H54 (cell line): ENCODE measurements at regions not wholly inside any gene's neighbourhood (a gene's known extent, or its start where the extent isn't known, plus 50 kb on each side); places are given as distances from the start of the nearest gene placed in this dataset.

Experiments
- DNase-seq: peaks from one replicate; pipeline ENCODE4 v3.0.0; 2011; ENCODE audit warnings: low spot score, mixed read lengths; ENCODE audit not compliant: insufficient read length
- FAIRE-seq: peaks from 3 replicates; lab custom pipeline; 2011; peaks lifted over from hg19 to GRCh38; lab: Jason Lieb, UNC
- POLR2A ChIP-seq: IDR thresholded peaks from 2 replicates; pipeline ENCODE4 v1.6.1; 2011; ENCODE audit warnings: low read depth, mild to moderate bottlenecking, low read length

- no peak for TF ChIP-seq POLR2A
- no peak for FAIRE-seq
- no peak for DNase-seq
Observed at GRCh38 chr18:66795051-66795450, 191.2 kb upstream of the CDH19 start.

DNA sequence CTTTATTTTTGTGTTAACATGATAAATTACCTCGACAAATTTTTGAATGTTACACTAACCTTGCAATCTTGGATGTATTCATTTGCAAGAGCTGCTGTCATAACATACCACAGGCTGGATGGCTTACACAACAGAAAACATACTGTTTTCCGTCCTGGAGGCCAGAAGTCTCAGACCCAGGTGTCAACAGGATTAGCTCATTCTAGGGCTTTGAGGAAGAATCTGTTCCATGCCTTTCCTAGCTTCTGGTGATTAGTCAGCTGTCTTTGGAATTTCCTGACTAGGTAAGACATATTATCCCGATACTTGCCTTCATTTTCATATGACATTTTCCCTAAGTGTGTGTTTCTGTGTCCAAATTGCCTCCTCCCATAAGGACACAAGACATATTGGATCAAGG is 188.6 kb upstream of the CDH19 start:
- no peak for DNase-seq
- FAIRE-seq: no peak
- TF ChIP-seq POLR2A: no peak

- no peak for TF ChIP-seq POLR2A
- DNase-seq: no peak
- FAIRE-seq: no peak
Observed at GRCh38 chr18:66780609-66781008, 176.7 kb upstream of the CDH19 start.

- DNase-seq (no peak), FAIRE-seq (no peak)
- TF ChIP-seq POLR2A: no peak
Observed at GRCh38 chr18:66778048-66778447, 174.2 kb upstream of the CDH19 start.

DNA sequence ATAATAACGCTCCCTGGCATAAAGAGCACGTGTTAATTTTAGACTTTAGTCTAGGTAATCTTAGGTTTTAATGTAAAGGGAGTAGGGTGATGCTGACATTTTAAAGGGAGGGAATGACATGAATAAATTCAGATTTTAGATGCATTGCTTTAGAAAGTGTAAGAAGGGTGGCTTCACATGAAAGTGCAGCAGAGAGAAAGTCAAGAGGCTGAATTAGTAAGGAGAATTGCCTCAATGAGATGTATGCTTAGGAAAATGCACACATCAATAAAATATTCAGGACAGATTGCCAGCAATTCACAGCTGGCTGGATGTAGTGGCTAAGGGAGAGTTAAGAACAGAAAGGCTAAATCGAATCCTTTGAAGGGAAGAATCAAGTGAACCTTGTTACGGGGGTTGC is 165.5 kb upstream of the CDH19 start:
- FAIRE-seq: no peak

GRCh38 chr18:66764230-66764629 is 160.3 kb upstream of the CDH19 start:
- no peak for TF ChIP-seq POLR2A
- DNase-seq: no peak
- FAIRE-seq: no peak

More for the DNA sequence above, 165.5 kb upstream of the CDH19 start:
- no peak for TF ChIP-seq POLR2A
- no peak for DNase-seq

DNA sequence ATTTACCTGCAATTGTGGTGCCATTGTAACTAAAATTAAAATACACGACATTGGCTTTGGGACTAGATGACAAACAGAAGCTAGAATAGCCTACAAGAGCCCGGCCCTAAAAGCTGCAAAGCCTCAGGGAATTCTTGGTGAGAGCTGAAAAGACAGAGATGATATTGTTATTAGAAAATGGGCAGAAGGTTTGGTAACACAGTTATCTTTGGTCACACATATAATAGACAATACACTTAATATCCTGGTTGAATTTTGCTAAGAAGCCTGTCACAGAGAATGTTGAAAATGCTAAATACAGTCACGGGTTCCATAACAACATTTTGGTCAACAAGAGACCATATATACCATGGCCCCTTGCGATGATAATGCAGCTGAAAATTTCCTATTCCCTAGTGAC is 157.3 kb upstream of the CDH19 start:
- no peak for TF ChIP-seq POLR2A
- no peak for DNase-seq
- no peak for FAIRE-seq

DNA sequence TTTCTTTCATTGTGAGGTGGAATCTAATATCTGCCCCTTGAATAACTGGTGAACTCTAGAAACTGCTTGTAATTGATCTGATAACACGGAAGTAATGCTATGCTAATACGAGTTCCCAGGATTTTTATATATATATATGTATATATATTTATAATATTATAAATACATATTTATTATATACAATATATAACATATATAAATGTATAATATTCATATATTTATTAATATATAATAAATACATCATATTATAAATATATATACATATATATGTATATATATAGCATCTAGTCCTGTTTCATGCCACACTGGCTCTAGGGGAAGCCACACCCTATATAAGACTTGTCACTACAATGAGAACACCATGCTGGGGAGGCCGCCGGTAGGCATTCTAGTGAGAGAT is 156.7 kb upstream of the CDH19 start:
- DNase-seq: no peak
- no peak for FAIRE-seq
- TF ChIP-seq POLR2A: no peak

DNA sequence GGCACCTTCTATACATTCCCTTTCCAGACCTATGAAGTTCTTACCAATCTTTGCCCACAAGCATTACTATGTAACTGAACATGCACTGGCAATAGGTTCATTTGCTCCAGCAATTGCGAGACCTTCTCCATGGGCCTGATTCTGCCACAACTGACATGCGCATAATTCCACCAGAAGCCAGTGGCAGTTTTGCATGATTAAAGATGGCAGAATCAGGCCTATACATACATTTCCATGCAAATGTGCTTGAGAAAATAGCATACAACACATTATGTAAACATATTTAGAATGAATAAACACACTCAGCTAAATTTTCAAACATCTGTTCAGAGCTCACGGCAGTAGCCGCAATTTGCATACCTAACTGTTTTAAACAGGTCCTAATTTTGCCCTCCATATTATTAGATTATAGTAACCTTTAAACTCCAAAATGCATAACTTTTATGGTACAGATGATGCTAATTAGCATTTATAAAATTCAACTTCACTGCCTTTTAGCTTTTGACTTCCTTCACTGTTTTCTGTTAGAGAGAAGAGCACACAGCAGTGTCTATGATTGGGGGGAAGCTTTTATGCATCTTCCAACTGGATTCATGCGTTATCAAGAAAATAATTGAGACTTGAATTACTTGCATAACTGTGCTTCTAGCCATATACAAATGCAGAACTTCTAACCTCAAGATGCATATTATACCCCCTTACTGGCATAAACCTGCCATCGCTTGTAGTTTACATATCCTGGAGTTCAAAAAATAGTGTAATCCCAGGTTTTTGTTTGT is 155.3 kb upstream of the CDH19 start:
- FAIRE-seq (no peak), DNase-seq (no peak)
- no peak for TF ChIP-seq POLR2A

DNA sequence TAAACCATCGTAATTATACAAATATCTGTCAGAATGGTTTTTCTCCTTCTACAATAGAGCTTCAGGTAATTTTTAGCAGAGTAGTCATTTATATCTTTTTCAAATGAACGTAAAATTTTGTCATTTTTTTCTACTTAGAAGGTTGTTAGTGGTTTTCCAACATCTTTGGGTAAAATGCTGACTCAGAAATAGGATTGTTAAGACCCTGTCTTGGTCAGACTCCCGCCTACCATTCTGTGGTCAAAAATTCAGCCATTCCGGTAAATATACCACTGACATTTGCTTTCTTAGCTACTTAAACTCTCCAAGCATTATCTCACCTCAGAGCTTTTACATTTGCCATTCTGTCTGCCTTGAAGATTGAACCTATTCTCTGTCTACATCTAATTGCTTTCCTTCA is 154.1 kb upstream of the CDH19 start:
- no peak for TF ChIP-seq POLR2A
- DNase-seq: no peak
- no peak for FAIRE-seq

- TF ChIP-seq POLR2A: no peak
- FAIRE-seq: no peak
- no peak for DNase-seq
Observed at GRCh38 chr18:66754335-66754734, 150.4 kb upstream of the CDH19 start.

GRCh38 chr18:66752733-66753132 is 148.8 kb upstream of the CDH19 start:
- DNase-seq (no peak), FAIRE-seq (no peak)
- no peak for TF ChIP-seq POLR2A

GRCh38 chr18:66749481-66750035 is 145.7 kb upstream of the CDH19 start:
- FAIRE-seq (no peak), DNase-seq (no peak)
- TF ChIP-seq POLR2A: no peak

GRCh38 chr18:66749030-66749429 is 145.1 kb upstream of the CDH19 start:
- DNase-seq: no peak
- FAIRE-seq: no peak
- no peak for TF ChIP-seq POLR2A

- DNase-seq: no peak
- TF ChIP-seq POLR2A: no peak
- FAIRE-seq: no peak
Observed at GRCh38 chr18:66742832-66743231, 138.9 kb upstream of the CDH19 start.
